ENCODE measurements at regions not wholly inside any gene's neighbourhood (a gene's known extent, or its start where the extent isn't known, plus 50 kb on each side); places are given as distances from the start of the nearest gene placed in this dataset.
"Not testable (repeated sequence)": the region's sequence is repeated elsewhere in the genome, so short reads cannot be mapped to it uniquely, and the experiment has no call there.

GRCh38 chr9:102514541-102514940 is 480.6 kb upstream of the CYLC2 start:
- no peak for DNase-seq (ENCODE audit: low read depth in 2 of 3, low spot score in 1 of 3)

GRCh38 chr9:102507044-102507687 is 488.0 kb upstream of the CYLC2 start:
- no peak for DNase-seq (ENCODE audit: low read depth in 2 of 3, low spot score in 1 of 3)

DNA sequence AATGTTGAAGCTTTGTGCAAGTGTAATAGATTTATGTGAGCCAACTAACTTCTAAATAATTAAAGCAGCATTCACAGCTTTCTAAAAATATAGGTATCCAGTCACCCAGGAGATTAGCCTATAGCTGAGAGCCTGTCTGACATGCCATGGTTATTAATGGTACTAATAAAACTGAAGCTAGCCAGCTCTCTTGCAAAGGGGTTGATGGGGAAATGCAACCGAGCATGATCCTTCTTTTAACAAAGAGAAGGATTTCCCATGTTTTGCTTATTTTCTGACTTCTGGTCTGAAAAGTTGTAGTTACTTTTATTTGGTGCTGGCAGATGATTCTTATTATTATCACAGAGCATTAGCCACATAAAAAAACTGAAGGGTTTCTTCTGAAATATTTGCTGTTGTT is 488.7 kb upstream of the CYLC2 start:
- DNase-seq (ENCODE audit: low read depth in 2 of 3, low spot score in 1 of 3), result no peak

GRCh38 chr9:102499468-102499867 is 495.7 kb upstream of the CYLC2 start:
- no peak for DNase-seq (ENCODE audit: low read depth in 2 of 3, low spot score in 1 of 3)

DNA sequence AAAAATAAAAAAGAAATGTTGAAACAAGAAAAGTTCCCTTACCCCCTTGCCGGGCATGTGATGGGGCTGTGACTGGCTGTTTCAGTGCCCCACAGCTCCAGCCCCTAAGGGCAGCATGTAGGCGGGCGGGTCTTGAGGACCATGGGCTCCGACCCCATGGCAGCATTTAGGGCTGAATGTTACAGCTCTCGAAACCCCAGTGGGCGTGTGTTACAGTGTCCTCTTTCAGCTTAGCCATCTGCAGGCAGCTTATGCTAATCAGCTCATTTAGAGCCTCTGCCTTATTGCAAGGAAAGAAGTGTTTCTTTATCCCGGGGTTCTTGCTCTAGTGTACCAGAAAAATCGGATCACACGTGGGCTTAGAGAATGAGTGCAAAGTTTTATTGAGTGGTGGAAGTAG is 497.4 kb upstream of the CYLC2 start:
- no peak for DNase-seq (ENCODE audit: low read depth in 2 of 3, low spot score in 1 of 3)

DNA sequence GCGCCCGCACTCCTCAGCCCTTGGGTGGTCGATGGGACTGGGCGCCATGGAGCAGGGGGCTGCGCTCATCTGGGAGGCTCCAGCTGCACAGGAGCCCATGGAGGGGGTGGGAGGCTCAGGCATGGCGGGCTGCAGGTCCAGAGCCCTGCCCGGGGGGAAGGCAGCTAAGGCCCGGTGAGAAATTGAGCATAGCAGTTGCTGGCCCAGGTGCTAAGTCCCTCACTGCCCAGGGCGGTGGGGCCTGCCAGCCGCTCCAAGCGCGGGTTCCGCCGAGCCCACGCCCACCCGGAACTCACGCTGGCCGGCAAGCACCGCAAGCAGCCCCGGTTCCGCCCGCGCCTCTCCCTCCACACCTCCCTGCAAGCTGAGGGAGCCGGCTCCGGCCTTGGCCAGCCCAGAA is 508.2 kb upstream of the CYLC2 start:
- not testable (repeated sequence) for DNase-seq (ENCODE audit: low read depth in 2 of 3, low spot score in 1 of 3)

- DNase-seq (ENCODE audit: low read depth in 2 of 3, low spot score in 1 of 3), result no peak
These were observed 511.5 kb upstream of the CYLC2 start for GRCh38 chr9:102483651-102484050.

DNA sequence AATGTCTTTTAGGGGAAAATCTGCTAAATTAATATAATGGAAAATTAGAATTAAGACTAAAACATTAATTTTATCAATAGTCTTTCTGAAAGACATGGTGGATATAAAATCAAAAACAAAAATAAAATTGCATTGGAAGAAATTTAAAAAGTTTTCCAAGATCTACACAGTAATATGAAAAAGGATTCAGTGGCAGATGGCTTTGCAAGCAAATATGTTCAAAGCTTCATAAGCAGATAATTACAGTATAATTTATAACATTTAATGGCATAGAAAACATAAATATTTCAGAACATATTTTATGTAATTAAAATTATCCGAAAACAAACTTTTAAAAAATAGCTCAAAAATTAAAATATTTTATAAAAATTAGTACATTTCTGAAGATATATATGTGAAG is 512.4 kb upstream of the CYLC2 start:
- no peak for DNase-seq (ENCODE audit: low read depth in 2 of 3, low spot score in 1 of 3)

DNA sequence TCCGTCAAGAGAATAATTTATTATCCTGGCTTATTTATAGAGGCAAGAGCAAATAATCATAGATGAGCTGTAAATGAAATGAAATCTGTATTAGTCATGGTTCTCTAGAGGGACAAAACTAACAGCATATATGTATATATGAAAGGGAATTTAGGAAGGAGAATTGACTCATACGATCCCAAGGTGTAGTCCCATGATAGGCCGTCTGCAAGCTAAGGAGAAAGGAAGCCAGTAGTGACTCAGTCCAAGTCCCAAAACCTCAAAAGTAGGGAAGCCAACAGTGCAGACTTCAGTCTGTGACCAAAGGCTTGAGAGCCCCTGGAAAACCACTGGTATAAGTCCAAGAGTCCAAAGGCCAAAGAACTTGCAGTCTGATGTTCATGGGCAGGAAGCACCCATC is 515.9 kb upstream of the CYLC2 start:
- DNase-seq (ENCODE audit: low read depth in 2 of 3, low spot score in 1 of 3), result no peak

GRCh38 chr9:102474357-102474756 is 520.8 kb upstream of the CYLC2 start:
- no peak for DNase-seq (ENCODE audit: low read depth in 2 of 3, low spot score in 1 of 3)

DNA sequence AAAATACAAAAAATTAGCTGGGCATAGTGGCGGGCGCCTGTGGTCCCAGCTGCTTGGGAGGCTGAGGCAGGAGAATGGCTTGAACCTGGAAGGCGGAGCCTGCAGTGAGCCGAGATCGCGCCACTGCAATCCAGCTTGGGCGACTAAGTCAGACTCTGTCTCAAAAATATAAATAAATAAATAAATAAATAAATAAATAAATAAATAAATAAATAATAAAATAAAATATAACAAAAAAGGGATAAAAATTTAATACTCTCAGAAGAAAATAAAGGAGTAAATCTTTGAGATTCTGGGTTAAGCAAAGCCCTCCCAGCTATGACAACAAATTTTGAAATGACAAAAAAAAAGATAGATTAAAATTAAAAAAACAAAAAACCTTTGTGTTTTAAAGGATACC is 525.7 kb upstream of the CYLC2 start:
- not testable (repeated sequence) for DNase-seq (ENCODE audit: low read depth in 2 of 3, low spot score in 1 of 3)

- DNase-seq (ENCODE audit: low read depth in 2 of 3, low spot score in 1 of 3), result no peak
These were observed 533.8 kb upstream of the CYLC2 start for GRCh38 chr9:102461156-102461819.

DNA sequence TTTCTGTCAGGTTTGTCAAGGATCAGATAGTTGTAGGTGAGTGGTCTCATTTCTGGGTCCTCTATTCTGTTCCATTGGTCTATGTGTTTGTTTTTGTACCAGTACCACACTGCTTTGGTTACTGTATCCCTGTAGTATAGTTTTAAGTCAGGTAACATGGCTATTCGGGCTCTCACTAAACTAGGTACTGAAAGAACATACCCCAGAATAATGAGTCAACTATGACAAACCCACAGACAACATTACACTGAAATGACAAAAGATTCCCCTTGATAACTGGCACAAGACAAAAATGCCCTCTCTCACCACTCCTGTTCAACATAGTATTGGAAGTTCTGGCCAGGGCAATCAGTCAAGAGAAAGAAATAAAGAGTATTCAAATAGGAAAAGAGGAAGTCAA is 535.3 kb upstream of the CYLC2 start:
- no peak for DNase-seq (ENCODE audit: low read depth in 2 of 3, low spot score in 1 of 3)

DNA sequence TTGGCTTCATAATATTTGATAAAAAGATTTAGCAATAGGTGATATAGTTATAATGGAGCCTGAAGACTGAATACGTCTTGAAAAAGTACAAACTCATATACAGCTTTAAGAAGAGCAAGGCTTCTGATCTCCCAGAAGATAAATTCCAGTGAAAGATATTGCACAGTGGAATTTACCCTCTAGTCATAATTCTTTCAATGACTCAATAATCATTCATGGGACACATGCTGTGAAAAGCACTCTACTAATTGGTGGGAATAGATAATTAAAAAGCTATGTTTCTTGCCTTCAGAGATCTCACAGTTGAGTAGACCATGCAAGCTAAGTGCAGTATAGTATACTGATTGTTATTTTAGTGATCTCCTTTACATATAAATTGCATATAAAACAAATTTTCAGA is 538.6 kb upstream of the CYLC2 start:
- no peak for DNase-seq (ENCODE audit: low read depth in 2 of 3, low spot score in 1 of 3)

GRCh38 chr9:102445906-102446305 is 549.2 kb upstream of the CYLC2 start:
- DNase-seq (ENCODE audit: low read depth in 2 of 3, low spot score in 1 of 3), result no peak

GRCh38 chr9:102445181-102445747 is 549.9 kb upstream of the CYLC2 start:
- no peak for DNase-seq (ENCODE audit: low read depth in 2 of 3, low spot score in 1 of 3)

GRCh38 chr9:102439583-102439982 is 555.5 kb upstream of the CYLC2 start:
- DNase-seq (ENCODE audit: low read depth in 2 of 3, low spot score in 1 of 3), result no peak

DNA sequence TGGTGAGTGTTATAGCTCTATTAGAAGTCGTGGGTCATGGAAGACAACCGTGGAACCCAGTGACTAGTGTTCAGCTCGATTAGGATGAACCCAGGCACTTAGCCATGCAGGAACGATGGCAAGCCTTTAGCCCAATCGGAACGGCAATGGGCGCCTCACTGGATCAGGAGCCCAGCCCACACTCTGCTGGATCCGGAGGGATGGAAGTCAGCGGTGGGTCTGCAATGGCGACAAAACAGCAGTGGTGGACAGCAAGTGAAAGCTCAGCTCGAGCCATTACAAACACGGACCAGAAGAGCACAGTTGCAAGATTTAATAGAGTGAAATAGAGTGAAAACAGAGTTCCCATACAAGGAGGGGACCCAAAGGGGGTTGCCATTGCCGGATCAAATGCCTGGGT is 558.5 kb upstream of the CYLC2 start:
- not testable (repeated sequence) for DNase-seq (ENCODE audit: low read depth in 2 of 3, low spot score in 1 of 3)

DNA sequence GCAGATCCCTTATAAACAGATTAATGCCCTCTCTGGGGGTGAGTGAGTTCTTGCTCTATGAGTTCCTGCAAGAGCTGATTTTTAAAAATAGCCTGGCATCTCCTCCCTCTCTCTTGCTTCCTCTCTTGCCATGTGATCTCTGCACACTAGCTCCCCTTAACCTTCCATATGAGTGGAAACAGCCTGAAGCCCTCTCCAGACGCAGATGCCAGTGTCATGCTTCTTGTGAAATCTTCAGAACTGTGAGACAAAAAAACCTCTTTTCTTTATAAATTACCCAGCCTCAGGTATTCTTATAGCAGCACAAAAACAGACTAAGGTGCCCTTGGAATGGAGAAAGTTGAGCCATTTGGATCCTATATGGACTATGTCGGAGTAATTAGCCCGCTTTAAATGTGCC is 559.7 kb upstream of the CYLC2 start:
- no peak for DNase-seq (ENCODE audit: low read depth in 2 of 3, low spot score in 1 of 3)

GRCh38 chr9:102434545-102434944 is 560.6 kb upstream of the CYLC2 start:
- no peak for DNase-seq (ENCODE audit: low read depth in 2 of 3, low spot score in 1 of 3)

DNA sequence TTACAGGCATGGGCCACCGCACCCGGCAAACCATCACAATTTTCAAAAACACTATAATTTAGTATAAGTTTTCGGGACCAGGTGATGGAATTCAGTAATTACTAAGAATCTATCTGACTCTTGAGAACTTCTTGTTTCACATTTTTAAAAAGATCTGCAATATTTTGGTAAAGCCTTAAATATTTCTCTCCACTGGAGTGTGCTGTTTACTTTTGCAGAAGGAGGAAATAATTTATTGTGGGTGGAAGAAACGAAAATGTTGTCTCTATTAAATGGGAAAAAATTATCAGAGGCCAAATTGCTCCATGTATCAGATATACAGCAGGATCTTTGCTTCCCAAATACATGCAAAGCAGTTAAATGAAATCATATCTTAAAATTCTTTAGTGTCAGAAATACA is 566.8 kb upstream of the CYLC2 start:
- DNase-seq (ENCODE audit: low read depth in 2 of 3, low spot score in 1 of 3), result no peak

DNA sequence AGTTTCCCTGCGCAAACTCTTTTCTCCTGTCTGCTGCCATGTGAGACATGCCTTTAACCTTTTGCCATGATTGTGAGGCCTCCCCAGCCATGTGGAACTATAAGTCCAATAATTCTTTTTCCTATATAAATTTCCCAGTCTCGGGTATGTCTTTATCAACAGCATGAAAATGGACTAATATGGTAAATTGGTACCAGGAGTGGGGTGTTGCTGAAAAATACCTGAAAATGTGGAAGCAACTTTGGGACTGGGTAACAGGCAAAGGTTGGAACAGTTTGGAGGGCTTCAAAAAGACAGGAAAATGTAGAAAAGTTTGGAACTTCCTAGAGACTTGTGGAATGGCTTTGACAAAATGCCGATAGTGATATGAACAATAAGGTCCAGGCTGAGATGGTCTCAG is 578.9 kb upstream of the CYLC2 start:
- DNase-seq (ENCODE audit: low read depth in 2 of 3, low spot score in 1 of 3), result not testable (repeated sequence)
